ENCODE measurements at regions not wholly inside any gene's neighbourhood (a gene's known extent, or its start where the extent isn't known, plus 50 kb on each side); places are given as distances from the start of the nearest gene placed in this dataset.
"Not testable (repeated sequence)": the region's sequence is repeated elsewhere in the genome, so short reads cannot be mapped to it uniquely, and the experiment has no call there.

DNA sequence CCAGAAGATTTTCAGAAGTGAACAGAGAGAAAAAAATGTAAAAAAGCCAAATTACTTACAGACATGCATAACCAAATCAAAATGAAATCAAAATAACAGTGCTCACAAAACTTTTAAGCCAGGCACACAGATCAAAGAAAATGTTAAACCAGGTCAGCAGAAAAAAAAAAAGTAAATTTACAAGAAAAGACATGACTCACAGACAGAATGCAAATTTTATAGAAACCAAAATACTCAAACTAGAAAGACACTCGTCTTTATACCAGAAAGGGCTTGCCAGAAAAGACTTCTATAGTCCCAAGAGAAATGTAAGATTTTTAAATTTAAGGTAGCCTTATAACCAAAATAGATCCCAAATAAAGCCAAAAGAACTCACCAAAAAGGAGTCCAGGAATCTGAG lies 86.5 kb upstream of the COG2 start:
- DNase-seq, result no peak

DNA sequence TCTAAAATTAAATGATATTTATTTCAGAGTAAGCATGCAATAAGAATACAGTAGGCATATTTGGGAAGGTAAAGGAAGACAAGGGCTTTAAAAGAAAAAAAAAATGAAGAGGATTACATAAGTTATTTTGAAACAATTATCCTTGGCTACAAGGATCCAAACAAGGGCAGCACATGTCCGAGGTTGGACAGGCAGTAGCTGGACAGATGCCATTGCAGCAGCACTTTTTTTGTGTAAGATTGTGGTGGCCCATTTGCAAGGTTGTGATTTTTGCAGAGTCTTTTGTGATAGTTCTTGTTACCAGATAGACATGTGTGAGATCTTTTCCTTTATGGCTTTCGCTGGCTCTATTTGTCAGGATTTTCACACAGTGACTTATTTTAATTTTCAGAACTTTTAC lies 89.4 kb upstream of the COG2 start:
- DNase-seq, result no peak

DNA sequence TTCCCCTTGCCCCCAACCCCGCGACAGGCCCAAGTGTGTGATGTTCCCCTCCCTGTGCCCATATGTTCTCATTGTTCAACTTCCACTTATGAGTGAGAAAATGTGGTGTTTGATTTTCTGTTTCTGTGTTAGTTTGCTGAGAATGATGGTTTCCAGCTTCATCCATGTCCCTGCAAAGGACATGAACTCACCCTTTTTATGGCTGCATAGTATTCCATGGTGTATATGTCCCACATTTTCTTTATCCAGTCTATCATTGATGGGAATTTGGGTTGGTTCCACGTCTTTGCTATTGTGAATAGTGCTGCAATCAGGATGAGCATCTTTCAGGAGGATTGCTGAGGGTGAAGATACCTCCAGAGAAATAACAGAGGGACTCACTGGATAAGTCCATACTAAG lies 91.3 kb upstream of the COG2 start:
- not testable (repeated sequence) for DNase-seq

DNA sequence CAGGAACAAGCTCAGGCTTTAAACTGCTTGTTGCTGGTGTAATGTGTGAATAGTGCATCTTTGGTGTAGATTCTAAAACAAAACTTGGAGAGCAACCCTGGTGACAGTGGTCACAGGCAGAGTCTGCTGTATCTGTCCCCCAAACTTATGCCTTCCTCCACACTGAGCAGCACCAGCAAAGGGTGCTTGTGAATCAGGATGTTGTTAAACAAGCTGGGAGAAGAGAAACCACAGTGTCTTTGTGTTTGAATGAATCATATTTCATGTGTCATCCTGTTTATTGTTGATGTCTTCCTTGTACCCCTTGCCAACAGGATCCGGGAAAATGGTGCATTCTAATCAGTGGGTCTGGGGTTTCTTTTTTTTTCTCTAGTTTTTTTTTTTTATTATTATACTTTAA lies 91.9 kb upstream of the COG2 start:
- DNase-seq, result no peak

GRCh38 chr1:230549625-230550024 lies 92.7 kb upstream of the COG2 start:
- no peak for DNase-seq

DNA sequence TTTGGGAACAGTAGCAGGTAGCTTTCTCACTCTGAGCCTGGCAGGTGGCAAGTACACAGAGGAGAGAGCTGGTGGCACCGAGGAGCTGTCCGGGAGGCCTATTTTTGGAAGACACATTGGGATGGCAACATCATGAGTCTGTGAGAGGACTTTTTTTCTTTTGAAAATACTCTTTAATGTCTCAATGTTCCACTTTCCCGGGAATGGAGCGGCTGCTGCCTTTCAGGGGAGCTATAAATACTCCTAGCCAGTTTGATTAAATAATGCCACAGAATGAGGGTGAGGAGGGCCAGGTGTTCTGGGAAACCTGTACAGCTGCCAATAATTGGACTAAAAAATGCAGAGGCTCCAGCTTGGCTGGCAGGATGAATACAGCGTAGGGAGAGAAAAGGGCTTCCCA lies 93.3 kb upstream of the COG2 start:
- no peak for DNase-seq

DNA sequence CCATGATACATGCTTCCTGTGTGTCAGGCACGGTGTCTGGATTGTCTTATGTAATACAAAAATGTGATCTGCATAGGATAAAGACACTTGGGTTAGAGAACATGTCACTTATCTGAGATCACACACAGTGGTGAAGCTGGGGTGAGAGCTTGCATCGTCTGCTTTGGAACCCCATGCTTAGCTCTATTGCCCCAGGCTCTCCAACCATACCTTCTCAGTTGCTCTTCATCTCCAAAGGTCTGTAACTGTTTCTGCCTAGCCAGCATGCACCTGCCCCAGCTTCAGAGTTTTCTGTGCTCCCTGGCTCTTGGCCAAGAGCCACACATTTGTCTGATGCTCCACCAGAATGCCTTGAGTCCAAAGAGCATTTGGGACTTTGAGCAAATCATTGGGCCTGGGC lies 93.9 kb upstream of the COG2 start:
- no peak for DNase-seq

DNA sequence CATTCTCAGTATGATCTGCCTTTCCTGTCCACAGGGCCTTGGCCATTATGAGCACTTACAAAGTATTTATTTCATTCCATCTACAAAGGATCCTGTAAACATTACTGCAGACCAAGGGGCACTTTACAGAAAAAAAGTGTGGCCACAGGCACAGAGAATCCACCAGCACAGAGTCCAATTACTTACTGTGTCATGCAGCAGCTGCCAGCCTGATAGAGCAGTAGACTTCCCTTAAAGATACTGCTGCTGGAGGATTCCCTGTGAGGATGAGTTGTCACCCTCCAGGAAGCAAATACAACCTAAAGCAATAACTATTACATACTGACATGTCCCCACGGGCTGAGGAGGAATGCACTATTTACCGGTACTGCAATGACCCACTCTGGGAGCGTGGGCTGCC lies 97.1 kb upstream of the COG2 start:
- DNase-seq, result no peak

DNA sequence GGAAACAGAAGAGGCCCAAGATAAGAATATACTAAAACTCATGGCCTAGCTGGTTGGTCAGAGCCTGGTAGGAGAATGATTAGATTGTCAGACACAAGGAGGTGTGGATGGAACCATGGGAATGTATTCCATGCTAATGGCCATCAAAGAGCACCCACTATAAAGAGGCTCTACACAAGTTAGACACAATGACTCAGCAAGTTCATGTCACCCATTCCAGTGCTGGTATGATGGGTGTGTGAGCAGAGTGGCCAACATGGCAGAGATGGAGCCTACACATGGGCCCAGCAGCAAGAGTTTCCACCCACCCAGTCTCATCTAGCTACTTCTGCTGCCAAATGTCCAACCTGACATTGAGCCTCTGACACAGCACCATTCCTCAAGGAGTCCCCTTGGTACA lies 97.5 kb upstream of the COG2 start:
- no peak for DNase-seq

DNA sequence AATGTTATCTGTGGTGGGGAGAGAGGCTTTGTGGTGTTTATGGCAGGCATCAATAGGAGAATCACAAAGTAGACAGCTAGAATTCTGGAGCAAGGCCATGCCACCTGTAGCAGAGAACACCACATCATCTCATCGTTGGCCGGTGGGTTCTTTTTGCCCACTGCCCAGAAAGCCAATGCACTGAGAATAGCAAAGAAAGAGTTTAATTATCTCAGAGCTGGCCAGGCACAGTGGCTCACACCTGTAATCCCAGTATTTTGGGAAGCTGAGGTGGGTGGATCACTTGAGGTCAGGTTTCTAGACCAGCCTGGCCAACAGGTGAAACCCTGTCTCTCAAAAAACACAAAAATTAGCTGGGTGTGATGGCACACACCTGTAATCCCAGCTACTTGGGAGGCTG lies 99.2 kb upstream of the COG2 start:
- no peak for DNase-seq

- no peak for DNase-seq
These were observed 99.6 kb upstream of the COG2 start for GRCh38 chr1:230542681-230543080.

DNA sequence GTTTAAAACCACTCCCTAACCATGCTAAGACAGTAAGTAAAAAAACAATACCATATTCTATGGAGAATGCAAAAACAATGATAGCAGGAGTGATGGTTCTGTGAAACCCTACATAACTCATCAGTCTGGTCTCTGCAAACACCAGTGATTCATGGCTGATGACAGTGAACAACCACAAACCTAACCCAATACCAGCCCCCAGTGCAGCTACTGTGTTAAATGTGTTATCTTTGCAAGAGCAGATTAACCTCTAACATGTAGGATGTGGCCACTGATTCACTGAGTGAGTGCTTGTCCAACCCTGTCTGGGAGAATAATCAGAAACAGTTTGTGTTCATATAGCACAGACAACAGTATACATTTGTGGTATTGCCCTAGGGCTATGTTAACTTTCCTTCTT lies 100.2 kb upstream of the COG2 start:
- no peak for DNase-seq

GRCh38 chr1:230541306-230541705 lies 101.0 kb upstream of the COG2 start:
- DNase-seq, result no peak

DNA sequence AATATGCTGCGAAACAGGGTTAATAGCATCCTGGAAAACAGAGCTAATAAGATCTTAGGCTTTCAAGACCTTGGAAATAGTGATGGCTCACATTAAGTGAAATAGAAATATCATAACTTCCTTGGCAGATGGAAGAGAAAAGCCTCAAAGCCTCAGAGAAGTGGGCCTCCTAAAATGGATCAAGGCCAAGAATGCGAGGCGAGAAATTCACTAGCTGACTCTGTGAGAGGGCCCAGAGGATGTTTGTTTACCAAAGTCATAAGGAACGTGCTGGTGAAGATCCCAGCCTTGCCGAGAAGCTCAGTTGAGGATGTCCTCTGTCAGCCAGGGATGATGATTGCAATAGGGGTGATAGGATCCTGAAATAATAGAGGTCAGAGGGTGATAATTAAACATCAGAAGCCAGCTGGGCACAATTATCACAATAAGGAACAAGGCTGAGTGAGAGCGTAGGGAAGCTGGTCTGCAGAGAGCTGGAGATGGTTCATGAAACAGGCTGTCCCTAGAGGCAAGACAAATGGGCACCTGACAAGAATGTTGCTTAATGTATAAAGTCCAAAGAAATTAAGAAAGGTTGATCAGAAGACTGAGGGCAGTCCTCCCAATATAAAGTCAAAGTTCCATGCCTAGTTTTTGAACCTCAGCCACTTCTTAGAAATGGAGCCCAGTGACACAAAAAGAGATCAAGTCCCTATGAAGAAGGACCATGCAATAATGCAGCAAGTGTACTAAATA lies 101.7 kb upstream of the COG2 start:
- DNase-seq, result no peak

- DNase-seq, result no peak
These were observed 104.8 kb upstream of the COG2 start for GRCh38 chr1:230537456-230537855.

DNA sequence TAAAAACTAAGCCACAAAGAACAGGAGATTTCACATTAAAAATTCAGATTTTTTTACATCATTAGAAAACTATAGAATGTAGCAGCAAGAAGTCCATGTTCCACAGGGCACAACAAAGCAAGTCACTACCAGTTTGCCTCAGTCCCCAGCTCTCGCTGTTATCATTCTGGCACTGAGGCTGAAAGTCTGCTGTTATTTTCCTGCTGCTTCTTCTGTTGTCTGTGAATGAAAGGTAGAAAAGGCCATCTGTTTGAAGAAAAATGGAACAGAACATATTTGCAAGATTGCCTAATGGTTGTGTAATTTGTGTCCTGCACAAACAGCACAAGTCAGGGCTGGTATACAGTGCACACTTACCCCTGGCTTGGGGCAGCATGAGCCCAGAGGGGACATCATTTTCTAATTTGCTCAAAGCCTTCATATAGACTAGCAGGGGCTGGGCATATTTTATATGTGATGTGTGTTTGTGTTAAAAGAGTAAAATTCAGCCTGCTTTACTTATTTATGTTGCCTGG lies 105.6 kb upstream of the COG2 start:
- DNase-seq, result no peak

- no peak for DNase-seq
These were observed 108.1 kb upstream of the COG2 start for GRCh38 chr1:230534224-230534623.

GRCh38 chr1:230531103-230531502 lies 105.0 kb upstream of the PGBD5 start:
- DNase-seq, result no peak

- DNase-seq, result no peak
These were observed 93.1 kb upstream of the PGBD5 start for GRCh38 chr1:230519246-230519645.

DNA sequence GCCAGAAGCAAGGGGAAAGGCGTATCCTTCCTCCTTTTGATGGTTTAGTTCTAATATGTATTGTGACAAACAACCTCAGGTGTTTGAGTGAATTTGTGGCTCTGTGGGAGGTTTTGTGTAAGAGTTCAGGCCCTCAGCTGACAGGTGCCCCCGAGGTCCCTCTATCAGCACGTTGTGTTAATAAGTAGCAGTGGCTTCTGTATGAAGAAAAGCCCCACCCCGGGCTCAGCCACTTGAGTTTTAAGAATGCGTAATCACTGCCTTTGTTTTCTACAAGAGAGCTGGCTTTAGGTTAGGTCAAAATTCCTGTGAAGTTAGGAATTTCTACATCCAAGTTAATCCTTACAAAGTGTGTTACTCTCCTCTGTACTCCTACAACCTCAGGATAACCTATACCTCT lies 92.4 kb upstream of the PGBD5 start:
- no peak for DNase-seq

GRCh38 chr1:230517786-230518185 lies 91.7 kb upstream of the PGBD5 start:
- DNase-seq, result no peak

DNA sequence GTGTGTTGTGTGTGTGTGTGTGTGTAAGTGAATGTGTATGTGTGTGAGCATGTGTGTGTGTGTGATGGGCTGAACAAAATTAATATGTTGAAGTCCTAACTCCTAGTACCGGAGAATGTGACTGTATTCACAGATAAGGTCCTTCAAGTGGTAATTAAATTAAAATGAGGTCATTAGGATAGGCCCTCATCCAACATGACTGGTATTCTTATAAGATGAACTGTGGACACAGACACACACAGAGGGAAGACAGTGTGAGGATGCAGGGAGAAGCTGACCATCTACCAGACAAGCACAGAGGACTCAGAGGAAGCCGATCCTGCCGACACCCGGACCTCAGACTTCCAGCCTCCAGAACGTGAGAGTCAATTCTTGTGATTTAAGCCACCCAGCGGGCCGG lies 91.2 kb upstream of the PGBD5 start:
- DNase-seq, result no peak

DNA sequence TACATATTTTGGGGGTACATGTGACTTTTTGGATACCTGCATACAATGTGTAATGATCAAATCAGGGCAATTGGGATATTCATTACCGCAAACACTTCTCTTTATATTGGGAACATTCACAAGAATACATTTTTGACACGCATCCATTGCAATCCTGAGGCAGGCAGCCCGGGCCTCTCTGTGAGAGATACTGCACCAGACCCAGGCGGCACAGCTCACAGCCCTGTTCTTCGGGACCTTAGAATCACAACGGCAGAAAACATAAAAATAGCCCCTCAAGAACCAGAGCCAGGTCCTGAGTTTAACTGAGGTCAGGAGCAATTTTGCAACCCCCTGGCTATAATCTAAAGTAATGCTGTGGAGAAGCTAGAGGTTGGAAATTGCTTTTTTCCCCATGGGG lies 90.8 kb upstream of the PGBD5 start:
- no peak for DNase-seq

DNA sequence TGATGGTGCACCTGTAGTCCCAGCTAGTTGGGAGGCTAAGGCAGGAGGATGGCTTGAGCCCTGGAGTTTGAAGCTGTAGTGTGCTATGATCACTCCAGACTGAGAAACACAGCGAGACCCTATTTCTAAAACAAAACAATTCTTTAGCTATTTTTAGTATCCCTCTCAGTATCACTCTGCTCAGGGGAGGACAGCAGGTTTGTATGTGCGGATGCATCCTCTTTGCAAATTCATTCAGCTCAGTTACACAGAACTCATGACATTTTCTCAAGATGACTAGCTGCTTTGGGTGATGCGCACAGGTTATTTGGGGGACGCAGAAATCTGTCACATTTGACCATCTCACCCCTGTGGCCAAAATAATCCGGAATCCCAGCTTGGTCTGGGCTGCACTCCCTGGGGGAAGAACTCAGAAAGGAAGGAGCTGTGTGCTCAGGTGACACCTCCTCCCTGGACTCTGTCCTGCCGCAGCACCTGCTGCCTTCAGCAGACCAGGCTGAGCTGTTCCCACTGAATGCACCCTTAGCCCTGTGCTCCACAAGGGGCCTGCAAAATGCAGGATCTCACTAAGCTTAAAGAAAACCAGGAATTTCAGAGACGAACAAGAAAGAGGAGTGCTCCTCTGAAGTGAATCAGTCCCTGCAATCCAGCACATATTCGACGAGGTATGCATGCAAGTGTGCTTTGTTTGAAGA lies 89.5 kb upstream of the PGBD5 start:
- no peak for DNase-seq

GRCh38 chr1:230510496-230510895 lies 84.4 kb upstream of the PGBD5 start:
- DNase-seq, result no peak
